Choroid plexus epithelial cell (primary cell): ENCODE measurements at regions not wholly inside any gene's neighbourhood (a gene's known extent, or its start where the extent isn't known, plus 50 kb on each side); places are given as distances from the start of the nearest gene placed in this dataset.

Experiments used
- DNase-seq: peaks from one replicate; pipeline ENCODE4 v3.0.0-alpha.2; 2010; ENCODE audit warnings: low read depth
- H3K4me3 ChIP-seq: 2 replicates; pipeline ENCODE4 v1.5.1; 2011; ENCODE audit warnings: low read depth, mild to moderate bottlenecking, control low read depth, low read length, moderate library complexity
- TF ChIP-seq, protein P1 (sequence below): conservative IDR thresholded peaks from 2 replicates; pipeline ENCODE4 v1.5.1; 2011; ENCODE audit warnings: low read depth, mild to moderate bottlenecking, control low read depth, inconsistent platforms, low read length, moderate library complexity

DNA sequence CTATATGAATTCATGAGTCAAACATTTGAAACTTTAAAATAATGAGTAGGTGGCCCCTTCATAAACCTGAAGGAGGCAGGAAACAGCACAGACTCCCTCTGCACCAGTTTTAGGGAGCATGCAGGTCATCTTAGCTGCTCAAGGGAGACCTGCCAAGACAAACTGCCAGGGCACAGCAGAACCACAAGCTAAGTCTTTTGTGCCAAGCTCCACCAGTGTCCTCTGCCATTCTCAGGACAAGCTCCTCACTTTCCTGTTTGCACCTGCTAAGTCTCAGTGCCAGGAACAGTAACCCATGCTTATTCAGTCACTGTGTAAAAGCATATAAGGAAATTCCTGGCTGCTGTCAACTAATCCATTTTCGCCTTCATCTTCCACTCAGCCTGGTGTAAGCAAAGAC, 368.9 kb downstream of the SEC16B start:
- DNase-seq = no peak
- TF ChIP-seq, protein P1, sequence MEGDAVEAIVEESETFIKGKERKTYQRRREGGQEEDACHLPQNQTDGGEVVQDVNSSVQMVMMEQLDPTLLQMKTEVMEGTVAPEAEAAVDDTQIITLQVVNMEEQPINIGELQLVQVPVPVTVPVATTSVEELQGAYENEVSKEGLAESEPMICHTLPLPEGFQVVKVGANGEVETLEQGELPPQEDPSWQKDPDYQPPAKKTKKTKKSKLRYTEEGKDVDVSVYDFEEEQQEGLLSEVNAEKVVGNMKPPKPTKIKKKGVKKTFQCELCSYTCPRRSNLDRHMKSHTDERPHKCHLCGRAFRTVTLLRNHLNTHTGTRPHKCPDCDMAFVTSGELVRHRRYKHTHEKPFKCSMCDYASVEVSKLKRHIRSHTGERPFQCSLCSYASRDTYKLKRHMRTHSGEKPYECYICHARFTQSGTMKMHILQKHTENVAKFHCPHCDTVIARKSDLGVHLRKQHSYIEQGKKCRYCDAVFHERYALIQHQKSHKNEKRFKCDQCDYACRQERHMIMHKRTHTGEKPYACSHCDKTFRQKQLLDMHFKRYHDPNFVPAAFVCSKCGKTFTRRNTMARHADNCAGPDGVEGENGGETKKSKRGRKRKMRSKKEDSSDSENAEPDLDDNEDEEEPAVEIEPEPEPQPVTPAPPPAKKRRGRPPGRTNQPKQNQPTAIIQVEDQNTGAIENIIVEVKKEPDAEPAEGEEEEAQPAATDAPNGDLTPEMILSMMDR = no peak
- H3K4me3 ChIP-seq = no peak overlapping the region

DNA sequence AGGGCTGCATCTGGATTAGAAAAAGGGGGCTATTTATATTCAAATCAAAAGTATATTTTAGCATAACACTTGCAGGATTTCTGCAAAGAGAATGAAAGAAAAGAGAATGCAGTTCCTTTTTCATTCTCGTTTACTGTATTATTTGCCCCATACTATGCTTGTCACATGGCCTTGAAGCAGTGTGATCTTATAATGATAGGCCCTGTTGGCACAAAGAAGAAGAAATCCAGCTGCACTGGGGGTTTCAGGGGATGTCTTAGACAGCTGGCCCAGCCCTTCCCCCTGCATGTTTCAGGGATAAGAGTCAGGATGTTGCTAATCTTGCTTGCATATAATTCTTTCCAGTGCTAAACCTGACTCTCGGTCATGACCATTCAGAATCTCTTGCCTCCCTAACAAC, 369.5 kb downstream of the SEC16B start:
- TF ChIP-seq, protein P1 = no peak
- DNase-seq = no peak
- H3K4me3 ChIP-seq = no peak overlapping the region

DNA sequence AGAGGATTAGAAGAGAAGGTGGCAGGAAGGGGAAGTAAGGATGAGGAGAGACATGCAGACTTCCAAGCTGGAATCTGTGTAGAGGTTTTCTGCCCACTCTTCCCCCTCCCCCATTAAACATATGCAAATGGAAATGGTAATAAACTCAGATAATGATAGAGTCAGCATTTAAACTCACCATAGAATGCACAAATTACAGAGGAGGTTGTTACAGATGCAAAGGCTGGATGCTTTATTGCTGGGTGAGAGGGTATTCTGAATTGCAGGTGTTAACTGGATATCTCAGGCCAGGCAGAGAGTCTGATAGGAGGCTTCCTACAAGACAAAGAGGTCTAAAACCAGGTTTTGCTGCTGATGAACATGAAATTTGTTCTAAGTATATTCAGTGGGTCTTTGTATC, 372.5 kb downstream of the SEC16B start:
- TF ChIP-seq, protein P1 = no peak
- H3K4me3 ChIP-seq = no peak overlapping the region
- DNase-seq = no peak

DNA sequence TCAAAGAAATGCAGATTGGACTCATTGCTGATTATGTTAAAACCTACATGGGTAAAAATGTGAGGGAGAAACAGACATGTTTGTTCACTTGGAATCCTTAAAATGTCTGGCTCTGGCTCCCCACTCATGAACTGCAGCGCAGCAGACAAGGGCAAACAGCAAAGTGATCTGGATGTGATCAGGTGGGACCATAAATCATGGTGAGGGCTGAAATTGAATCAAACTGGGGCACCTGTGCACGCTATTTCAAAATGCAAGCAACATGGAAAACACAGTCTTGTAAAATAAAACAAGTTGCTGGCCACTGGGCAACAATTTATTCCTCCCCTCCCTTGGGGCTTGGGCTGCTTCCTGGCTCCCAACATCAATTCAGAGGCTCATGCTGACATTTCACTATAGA, 373.4 kb downstream of the SEC16B start:
- TF ChIP-seq, protein P1 = no peak
- no peak for DNase-seq
- H3K4me3 ChIP-seq = no peak overlapping the region

DNA sequence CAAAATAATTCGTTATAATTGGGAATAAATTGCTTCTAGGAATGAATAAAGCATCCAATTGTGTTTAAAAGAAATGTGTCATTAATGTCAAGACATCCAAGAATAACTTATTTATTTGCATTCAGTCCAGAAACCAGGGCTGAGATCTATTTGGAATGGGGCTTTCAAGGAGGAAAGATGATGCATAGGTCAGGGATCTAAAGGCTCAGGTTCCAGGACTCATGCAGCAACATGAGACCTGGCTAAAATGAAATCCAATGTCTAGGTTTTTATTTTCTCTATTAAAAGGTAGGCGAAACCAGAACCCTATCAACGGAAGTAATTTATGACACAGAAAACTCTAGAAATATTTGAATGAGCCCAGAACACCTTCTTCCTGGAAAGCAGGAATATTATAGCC, 376.8 kb downstream of the SEC16B start:
- no peak overlapping the region for H3K4me3 ChIP-seq
- DNase-seq = no peak
- TF ChIP-seq, protein P1 = no peak

DNA sequence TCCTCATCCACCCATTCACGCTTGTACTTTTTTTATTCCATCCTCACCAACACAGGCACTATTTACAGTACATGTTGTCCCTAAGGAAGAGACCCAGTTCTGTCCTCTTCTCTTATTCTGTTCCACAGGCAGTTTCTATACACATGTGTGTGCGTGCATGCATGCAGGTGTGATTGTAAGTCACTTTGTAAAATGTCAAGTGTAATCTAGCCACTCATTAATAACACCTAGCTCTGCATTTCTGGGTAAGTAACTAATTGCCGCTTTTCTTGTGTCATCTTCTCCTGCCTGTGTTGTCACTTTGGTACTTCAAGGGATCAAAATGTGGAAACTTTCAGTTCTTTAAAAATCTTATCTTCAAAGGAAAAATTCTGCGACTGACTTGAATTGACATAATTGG, 377.2 kb downstream of the SEC16B start:
- no peak overlapping the region for H3K4me3 ChIP-seq
- TF ChIP-seq, protein P1 = no peak
- no peak for DNase-seq

DNA sequence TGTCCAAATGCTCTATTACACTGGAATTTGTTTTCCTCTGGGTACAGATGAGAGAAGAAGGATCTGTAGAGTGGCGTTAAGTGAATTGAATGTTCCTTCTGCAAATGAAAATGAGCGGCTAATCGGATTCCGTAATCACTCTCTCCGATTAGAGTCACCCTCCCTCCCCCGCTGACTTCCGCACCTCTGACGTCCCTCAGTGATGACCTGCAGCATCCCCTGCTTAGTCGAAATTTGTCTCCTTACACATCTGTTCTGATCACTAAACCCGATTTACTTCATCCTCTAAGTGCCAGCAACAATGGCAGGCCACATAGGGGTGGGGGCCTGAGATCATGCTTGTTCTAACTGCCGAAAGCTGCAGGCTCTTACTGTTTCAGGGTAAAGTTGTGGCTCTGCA, 378.7 kb downstream of the SEC16B start:
- no peak for DNase-seq
- no peak overlapping the region for H3K4me3 ChIP-seq
- TF ChIP-seq, protein P1 = no peak
